NCI-H187 (cell line): ENCODE measurements at regions not wholly inside any gene's neighbourhood (a gene's known extent, or its start where the extent isn't known, plus 50 kb on each side); places are given as distances from the start of the nearest gene placed in this dataset.
"Not testable (repeated sequence)": the region's sequence is repeated elsewhere in the genome, so short reads cannot be mapped to it uniquely, and the experiment has no call there.

ENCODE experiments used
- DNase-seq, 2 experiments: peaks; one replicate each; lab custom pipeline; 2025; lab: John Stamatoyannopoulos, UW

DNA sequence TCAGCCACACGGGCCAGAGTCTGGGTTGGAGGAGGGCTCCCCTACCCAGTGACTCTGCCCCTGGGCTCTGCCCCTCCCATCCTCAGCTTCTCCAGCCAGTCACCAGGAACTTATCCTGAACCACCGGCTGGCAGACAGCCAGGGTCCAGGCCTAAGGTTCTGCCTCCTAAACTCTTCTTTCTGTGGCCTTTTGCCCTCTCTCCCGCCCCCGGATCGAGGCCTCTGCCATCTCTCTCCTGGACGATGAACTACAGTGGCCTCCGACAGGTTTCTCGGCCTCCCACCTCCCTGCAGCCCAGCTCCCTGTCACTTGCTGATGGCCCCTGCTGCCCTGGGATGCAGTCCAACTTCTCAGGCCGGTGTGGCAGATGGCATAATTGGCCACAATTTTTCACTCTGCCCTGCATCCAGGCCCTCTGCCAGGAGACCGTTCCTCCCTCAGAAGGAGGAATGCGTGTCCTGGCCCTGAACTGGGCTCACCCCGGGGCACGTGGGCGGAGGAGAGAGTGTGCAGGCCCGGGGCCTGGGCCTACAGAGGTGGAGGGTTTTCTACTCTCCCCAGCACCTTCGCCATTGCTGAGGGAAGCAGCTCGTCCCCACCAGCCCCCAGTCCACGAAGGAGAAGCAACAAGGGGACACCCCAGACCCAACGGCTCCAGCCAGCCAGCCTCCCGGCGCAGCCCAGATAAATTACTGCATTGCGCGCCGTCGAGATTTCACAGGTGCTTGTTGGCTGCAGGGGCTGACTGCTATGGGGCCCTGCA lies 81.9 kb upstream of the LRPAP1 start:
- no peak for DNase-seq

DNA sequence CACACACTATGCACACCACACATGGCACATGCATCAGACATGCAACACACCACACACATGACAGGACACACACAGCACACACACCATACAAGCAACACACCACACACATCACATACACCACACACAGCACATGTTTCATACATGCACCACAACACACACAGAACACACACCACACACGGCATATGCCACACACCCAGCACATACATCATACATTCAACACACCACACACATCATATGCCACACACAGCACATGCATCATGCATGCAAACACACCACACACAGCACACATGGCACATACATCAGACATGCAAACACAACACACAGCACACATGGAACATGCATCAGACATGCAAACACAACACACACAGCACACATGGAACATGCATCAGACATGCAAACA lies 80.7 kb upstream of the LRPAP1 start:
- DNase-seq = no peak

DNA sequence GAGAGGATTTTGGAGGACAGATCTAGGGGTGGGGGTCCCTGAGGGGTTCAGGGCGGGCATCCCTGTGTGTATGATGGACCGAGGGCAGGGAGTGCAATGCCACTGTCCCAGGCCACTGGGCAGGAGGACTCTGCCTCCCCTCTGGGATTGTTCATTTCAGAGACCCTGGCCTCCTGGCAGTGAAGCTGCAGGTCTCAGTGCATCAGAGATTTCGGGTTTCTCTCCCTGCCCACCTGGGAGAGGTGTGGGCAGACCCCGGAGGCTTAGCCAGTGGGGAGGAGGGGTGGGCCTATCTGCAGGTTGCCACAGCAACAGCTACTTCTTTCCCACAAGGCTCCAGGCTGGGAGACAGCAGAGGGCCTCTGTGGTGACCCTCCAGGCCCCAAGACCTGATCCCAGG lies 80.1 kb upstream of the LRPAP1 start:
- DNase-seq = no peak

DNA sequence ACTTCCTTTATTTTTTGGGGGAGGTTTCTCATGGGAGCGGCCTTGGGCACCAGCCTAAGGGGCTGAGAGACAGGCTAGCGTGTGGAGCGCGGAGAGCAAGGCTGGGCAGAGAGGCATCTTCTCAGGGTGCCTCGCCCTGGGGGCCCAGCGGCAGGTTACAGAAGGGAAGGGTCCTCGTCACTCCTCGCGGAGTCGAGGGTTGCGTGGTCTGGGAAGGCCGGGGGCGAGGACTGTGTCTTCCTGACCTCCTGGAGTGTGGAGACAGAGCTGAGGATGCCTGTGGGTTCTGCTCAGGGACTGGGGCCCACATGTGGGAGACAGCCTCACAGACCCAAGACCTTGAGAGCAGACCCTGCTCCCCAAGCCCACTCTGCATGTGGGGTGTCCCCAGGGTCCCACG lies 79.6 kb upstream of the LRPAP1 start:
- DNase-seq = no peak

DNA sequence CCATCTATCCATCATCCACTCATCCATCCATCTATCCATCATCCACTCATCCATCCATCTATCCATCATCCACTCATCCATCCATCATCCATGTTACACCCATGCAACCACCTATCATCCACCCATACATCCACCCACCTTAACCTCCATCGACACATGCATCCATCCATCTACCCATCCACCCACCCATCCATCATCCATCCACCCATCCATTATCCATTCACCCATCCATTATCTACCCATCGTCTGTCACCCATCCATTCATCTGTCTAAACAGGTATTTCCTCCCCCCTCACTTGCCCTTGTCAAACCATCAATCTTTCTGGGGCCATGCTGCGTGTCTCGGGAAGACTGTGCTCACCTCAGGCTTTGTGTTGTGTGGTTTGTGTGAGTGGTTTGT lies 78.6 kb upstream of the LRPAP1 start:
- not testable (repeated sequence) for DNase-seq

DNA sequence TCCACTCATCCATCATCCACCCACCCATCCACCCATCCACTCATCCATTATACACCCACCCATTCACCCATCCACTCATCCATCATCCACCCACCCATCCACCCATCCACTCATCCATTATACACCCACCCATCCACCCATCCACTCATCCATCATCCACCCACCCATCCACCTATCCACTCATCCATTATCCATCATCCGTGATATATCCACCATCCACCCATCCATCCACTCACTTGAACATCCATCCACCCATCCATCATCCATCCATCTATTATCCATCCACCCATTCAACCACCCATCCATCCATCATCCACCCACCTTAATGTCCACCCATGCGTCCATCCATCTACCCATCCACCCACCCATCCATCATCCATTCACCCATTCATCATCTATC lies 77.7 kb upstream of the LRPAP1 start:
- DNase-seq = not testable (repeated sequence)

DNA sequence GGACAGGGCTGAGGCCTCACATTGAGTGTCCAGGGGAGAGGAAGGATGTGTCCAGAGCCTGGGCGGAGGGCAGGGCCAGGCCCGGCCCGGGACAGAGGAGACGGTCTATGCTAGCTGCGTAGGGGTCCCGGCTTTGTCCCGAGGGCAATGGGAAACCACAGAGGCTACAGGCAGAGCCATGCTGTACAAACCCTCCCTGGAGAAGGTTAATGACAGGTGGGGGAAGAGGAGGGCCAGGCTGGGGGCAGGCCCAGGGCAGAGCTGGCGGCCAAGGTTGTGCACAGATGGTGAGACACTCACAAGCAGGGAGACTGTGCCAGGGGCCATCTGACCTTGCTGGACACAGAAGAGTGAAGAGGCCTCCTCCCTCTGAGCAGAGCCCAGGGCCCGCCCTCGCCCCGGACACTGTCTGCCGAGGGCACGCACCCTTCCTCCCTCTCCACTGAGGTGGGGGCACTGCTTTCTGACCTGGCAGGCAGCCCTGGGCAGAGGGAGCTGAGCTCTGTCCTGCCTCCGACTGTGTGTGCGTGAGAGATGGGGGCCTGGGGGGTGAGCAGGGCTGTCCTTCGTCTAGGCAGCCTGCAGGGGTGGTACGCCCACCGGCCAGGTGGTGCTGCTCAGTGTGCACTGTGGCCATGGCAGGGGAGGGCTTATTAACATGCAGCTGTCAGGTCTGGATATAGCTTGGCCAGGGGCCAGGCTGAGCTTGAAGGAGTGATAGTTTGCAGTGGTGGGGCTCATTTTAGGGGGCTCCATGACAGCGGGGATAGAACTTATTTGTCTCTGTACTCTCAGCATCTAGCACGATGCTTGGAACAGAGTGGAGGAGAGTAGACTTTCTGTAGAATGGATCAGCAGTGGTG lies 75.7 kb upstream of the LRPAP1 start:
- no peak for DNase-seq

DNA sequence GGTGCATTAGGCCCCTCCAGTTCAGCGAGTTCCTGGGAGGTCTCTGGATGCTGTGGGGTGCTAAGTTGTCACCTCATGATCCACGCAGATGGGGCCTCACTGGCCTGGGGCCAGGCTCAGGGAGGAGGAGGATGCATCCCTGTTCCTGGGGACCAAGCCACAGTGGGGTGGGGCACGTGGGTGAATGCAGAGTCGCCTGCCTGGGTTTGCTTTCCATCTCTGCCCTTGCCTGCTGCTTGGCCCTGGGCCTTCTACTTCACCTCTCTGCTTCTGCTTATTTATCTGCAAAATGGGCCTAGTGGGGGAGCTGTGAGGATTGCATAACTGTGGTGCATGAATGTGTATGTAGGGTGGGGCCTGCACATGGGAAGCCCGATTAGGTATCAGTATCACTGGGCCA lies 74.6 kb upstream of the LRPAP1 start:
- DNase-seq = not testable (repeated sequence)

DNA sequence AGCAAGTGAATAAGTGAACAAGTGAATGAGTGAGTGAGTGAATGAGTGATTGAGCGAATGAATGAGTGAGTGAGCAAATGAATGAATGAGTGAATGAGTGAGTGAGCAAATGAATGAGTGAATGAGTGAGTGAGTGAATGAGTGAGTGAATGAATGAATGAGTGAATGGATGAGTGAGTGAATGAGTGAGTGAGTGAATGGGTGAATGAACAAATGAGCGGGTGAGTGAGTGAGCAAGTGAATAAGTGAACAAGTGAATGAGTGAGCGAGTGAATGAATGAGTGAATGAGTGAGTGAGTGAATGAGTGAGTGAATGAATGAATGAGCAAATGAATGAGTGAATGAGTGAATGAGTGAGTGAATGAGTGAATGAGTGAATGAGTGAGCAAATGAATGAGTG lies 74.0 kb upstream of the LRPAP1 start:
- DNase-seq = not testable (repeated sequence)

DNA sequence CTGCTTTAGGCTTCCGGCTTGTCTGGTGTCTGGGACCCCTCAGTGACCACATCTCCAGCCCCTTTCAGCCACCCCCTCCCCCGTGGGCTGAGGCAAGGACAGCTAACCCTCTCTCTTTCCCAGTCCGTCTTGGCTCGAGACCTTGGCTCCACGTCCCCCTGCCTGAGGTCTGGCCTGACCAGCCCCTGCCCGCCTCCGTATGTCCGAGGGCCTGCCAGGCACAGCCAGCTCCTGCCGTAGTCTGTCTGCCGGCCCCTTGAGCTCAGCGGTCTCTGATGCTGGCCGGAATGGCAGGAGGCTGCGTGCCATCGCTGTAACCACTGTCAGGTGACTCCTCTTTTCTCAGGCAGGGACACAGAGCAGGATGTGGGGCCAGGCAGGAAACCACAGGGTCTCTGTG lies 73.3 kb upstream of the LRPAP1 start:
- DNase-seq = no peak

DNA sequence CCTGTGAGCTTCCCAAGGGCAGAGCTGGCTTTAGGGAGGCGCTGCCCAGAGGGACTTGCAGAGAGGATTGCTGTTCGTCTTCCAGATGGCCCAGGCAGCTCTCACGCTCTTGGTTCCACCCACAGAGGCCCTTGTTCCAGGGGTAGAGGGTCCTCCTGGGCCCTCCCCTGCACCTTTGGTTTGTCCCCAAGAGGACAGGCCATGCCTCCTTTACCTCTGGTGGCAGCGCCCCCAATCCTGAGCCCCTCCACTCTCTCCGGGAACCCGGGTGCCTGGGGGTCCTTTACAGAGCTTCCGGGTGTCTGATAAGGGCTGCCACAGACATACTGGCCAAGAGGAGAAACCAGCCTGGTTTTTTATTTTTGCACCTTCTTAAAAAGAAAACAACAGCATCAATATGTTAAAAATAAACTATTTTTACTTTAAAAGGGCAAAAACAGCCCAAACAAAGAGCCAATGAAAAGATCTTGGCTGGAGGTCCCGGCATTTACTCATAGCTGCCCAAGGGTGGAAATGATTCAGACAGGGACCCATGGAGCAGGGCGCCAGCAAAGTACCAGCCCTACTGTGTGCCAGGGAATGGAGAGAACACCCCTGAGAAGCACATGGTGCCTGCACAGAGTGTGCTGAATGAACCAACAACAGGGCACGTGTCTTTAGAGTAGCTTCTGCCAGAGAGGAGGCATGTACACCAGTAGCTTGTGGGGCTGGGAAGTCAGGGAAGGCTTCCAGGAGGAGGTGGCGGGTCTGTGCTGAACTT lies 70.8 kb upstream of the LRPAP1 start:
- DNase-seq = not testable (repeated sequence)

DNA sequence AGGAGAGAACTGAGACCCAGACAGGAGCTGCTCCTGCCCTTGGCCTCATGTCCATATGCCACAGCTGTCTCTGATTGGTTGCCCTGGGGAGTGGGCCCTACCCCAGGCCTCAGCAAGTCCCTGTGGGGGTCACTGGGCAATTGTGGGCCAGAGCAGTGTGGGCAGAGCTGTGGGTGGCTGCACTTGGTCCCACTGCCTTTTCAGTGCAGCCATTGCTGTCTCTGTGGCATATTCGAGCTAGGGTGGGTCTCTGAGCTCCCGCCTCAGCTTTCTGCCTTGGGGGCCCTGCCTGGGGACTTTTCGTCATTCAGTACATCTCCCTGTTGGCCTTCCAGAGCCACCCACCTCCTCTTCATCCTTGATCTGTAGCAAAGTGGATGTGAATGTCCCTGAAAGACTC lies 69.8 kb upstream of the LRPAP1 start:
- DNase-seq = no peak

DNA sequence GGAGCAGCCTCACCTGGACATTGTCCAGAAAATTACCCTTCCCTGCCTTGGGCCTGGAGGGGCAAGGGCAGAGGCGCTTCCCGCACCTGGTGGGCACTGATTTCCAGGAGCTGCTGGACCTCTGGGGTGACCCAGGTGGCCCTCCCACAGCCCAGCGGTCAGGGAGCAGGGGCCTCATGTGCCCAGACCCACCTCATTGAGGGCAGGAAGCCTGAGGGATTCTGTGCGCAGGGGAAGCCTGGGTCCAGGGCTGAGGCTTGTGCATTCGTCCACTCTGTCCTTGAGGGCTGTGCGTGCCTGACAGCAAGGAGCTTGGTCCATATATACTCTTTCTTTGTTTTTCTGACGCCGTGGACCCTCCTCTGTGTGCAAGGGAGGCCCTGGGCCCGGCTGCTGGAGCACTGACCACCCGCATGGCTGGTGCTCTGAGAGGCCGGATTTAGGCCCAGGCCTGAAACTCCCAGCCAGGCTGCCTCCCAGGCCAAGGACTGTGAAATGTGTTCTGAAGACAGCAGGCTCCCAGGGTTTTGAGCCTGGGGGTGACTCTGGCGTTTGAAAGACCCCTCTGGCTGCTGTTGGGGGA lies 69.0 kb upstream of the LRPAP1 start:
- not testable (repeated sequence) for DNase-seq

DNA sequence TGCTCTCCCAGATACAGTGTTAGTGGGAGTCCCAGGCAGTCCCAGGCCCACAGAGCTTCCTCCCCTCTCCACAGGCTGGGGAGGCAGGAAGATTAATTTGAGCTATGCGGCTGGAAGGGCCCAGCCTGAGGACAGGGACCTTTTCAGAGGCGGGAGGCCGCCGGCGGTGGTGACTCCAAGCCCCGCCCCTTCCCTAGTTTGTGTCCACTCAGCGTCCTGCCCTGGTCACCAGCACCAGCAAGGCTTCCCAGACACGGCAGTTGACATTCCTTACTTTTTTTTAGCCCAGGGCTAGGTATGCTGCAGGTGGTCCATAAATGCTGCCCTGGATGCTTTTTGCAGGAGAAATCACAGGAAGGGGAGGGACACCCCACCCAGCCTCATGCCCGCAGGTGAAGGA lies 67.7 kb upstream of the LRPAP1 start:
- no peak for DNase-seq

DNA sequence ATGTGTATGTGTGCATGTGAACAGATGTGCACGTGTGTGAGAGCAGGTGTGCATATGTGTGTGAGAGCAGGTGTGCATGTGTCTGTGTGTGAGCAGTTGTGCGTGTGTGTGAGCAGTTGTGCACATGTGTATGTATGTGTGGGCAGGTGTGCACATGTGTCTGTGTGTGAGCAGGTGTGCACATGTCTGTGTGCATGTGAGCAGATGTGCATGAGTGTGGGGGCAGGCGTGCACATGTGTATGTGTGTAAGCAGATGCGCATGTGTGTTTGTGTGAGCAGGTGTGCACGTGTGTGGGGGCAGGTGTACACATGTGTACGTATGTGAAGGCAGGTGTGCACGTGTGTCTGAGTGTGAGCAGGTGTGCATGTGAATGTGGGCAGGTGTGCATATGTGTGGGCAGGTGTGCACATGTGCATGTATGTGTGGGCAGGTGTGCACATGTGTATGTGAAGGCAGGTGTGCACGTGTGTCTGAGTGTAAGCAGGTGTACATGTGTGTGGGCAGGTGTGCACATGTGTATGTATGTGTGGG lies 66.5 kb upstream of the LRPAP1 start:
- no peak for DNase-seq

DNA sequence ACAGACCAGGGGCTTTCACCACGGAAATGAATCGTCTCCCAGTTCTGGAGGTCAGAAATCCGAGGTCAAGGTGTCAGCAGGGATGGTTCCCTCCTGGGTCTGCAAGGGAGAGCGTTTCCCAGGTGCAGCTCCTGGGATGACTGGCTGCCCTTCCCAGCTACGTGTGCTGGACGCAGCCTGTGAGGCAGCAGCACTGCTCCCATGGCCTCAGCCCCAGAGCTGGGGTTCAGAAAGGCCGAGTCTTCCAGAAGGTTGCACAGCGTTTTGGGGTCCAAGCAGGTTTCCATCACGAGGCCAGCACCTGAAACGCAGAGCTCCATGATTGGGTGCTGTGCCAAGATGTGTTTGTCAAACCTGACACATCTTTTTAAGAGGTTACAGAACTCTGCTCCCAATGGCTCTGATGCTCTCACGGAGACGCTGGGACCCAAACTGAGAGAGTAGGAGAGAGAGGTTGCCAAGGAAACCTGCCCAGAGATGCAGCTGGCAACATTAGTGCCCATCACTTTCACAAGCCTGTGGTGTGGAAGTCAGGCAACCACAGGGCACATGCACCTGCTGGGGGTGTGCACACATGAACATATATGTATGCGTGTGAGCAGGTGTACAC lies 65.8 kb upstream of the LRPAP1 start:
- not testable (repeated sequence) for DNase-seq

DNA sequence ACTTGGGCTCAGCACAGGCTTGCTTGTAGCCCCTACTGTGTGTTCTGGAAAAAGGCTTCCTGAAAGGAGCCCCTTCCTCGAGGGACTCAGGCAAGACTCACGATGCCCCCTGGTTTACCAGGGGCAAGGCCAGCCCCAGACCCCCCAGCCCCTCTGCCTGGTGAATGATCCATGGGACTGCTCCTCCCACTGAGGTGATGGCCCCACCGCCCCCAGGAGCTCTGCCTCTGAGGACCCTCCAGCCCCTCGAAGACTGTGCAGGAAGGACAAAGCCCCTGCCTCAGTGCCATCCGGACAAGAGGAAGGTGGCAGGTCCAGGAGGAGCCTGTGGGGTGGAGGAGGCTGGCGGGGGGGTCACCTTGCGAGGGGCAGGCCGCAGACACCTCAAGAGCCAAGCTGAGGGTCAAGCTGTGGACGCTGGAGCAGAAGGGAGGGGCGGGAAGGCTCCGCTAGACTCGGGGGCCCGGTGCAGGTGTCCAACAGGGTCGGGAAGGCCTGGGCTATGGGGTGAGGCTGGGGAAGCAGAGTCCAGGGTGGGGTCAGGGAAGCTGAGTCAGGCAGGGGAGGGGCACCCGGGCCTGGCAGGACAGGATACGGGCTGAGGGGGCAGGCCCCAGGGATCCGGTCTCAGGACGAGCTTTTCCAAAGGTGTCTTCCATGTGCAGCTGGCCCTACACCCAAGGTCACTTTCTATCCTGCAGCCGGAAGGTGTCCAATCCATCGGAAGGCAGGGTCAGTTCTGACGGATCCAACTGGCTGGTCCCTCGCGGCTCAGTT lies 64.9 kb upstream of the LRPAP1 start:
- DNase-seq = not testable (repeated sequence)

DNA sequence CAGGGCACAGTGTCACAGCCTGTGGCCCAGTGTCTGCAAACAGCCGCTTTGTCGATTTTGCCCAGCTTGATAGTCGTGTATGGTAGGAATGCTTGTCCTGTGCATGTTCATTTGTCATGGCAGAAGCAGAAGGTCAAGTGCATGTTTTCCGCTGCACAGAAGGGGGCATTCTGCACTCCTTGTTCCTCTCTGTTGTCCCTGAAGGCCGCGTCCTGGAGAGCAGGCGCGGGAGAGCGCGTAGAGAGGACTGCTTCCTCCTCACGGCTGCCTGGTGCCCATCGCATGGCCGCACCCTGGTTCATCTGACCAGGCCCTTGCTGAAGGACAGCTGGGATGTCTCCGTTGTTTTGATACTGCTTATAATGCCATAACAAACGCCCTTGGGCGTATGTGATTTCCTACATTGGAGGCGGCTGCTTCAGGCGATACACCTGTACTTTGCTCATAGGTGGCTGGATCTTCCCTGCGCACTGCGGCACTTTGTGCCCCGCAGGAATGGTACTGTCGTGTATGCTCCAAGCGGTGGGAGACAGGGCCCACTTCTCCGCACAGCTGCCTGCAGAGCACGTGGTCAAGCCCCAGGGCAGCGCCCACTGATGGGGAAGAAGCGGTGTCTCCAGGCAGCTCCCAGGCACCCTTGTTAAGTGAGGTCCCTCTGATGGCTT lies 63.5 kb upstream of the LRPAP1 start:
- not testable (repeated sequence) for DNase-seq

DNA sequence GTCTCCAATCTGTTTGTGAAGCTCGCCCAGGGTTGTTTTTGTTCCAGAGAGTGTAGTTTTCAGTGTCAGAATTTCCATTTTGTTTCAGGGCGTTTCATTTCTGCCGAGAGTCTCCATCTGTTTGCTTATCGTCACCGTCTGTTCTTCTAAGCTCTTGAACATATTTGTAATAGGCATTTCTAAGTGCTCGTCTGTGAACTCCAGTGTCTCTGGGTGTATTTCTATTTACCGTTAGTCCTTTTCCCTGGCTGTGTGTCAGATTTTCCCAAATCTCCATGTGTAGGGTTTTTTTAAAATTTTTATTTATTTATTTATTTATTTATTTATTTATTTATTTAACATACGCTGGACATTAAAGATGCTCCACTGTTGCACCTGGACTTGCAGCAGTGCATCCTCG lies 62.5 kb upstream of the LRPAP1 start:
- DNase-seq = not testable (repeated sequence)
